Neuronal stem cell (in vitro differentiated cells): ENCODE measurements at regions not wholly inside any gene's neighbourhood (a gene's known extent, or its start where the extent isn't known, plus 50 kb on each side); places are given as distances from the start of the nearest gene placed in this dataset.
"Not testable (repeated sequence)": the region's sequence is repeated elsewhere in the genome, so short reads cannot be mapped to it uniquely, and the experiment has no call there.

ENCODE experiments used
- DNase-seq: peaks from one replicate; pipeline ENCODE4 v3.0.0-alpha.2; 2013; ENCODE audit warnings: low spot score
- H2AFZ ChIP-seq: one replicate; pipeline ENCODE4 v1.6.1; 2013; ENCODE audit warnings: mild to moderate bottlenecking, low read length, inconsistent platforms
- H2AK5ac ChIP-seq: 2 replicates; pipeline ENCODE4 v1.6.1; 2013; ENCODE audit warnings: low read depth, mild to moderate bottlenecking, inconsistent platforms, low read length, moderate library complexity, mixed read lengths
- H2BK120ac ChIP-seq: 2 replicates; pipeline ENCODE4 v1.6.1; 2013; ENCODE audit warnings: low read depth, mild to moderate bottlenecking, inconsistent platforms, low read length, moderate library complexity, mixed read lengths
- H2BK12ac ChIP-seq: one replicate; pipeline ENCODE4 v1.6.1; 2013; ENCODE audit warnings: low read length, inconsistent platforms
- H2BK15ac ChIP-seq: 2 replicates; pipeline ENCODE4 v1.6.1; 2013; ENCODE audit warnings: mild to moderate bottlenecking, low read length, inconsistent platforms, mixed read lengths
- H2BK5ac ChIP-seq: one replicate; pipeline ENCODE4 v1.6.1; 2013; ENCODE audit warnings: inconsistent platforms, mild to moderate bottlenecking, low read length, moderate library complexity
- H3K14ac ChIP-seq: one replicate; pipeline ENCODE4 v1.6.1; 2013; ENCODE audit warnings: low read length, inconsistent platforms
- H3K18ac ChIP-seq: 2 replicates; pipeline ENCODE4 v1.6.1; 2013; ENCODE audit warnings: low read length, inconsistent platforms
- H3K23ac ChIP-seq: 2 replicates; pipeline ENCODE4 v1.6.1; 2013; ENCODE audit warnings: low read depth, mild to moderate bottlenecking, mixed read lengths, low read length, inconsistent platforms; ENCODE audit not compliant: poor library complexity
- H3K27ac ChIP-seq: replicated peaks from 3 replicates; pipeline ENCODE4 v1.5.1; 2013; ENCODE audit warnings: low read length, inconsistent platforms
- H3K27me3 ChIP-seq, 3 experiments: 2 replicates each; pipeline ENCODE4 v1.6.1; 2013; ENCODE audit warnings: low read length in 3 of 3, mild to moderate bottlenecking in 2 of 3, inconsistent platforms in 1 of 3, low read depth in 1 of 3, mixed read lengths in 1 of 3, moderate library complexity in 1 of 3; ENCODE audit not compliant: control insufficient read depth in 3 of 3, insufficient read depth in 3 of 3
- H3K36me3 ChIP-seq, 2 donors: replicated peaks in 1 of 2; 2 replicates each; pipeline ENCODE4 v1.6.1; 2013; ENCODE audit warnings: low read length in 2 of 2; ENCODE audit not compliant: control insufficient read depth in 2 of 2, insufficient read depth in 2 of 2
- H3K4ac ChIP-seq: 2 replicates; pipeline ENCODE4 v1.6.1; 2013; ENCODE audit warnings: inconsistent platforms, mild to moderate bottlenecking, low read length, moderate library complexity
- H3K4me1 ChIP-seq, 2 donors: 1 replicate in 1 of 2; 2 replicates in 1 of 2; pipeline ENCODE4 v1.6.1; 2013; ENCODE audit warnings: low read length in 2 of 2, low read depth in 1 of 2; ENCODE audit not compliant: control insufficient read depth in 2 of 2, insufficient read depth in 1 of 2
- H3K4me2 ChIP-seq: one replicate; pipeline ENCODE4 v1.6.1; 2013; ENCODE audit warnings: mild to moderate bottlenecking, low read length, inconsistent platforms; ENCODE audit not compliant: insufficient read depth, poor library complexity, severe bottlenecking
- H3K4me3 ChIP-seq, 2 donors: 2 replicates each; pipeline ENCODE4 v1.5.1; 2013; ENCODE audit warnings: low read length in 2 of 2, mild to moderate bottlenecking in 2 of 2, inconsistent platforms in 1 of 2, moderate library complexity in 1 of 2
- H3K79me1 ChIP-seq: one replicate; pipeline ENCODE4 v1.6.1; 2013; ENCODE audit warnings: low read depth, mild to moderate bottlenecking, inconsistent platforms, low read length, moderate library complexity
- H3K9ac ChIP-seq: one replicate; pipeline ENCODE4 v1.6.1; 2013; ENCODE audit warnings: mild to moderate bottlenecking, low read depth, low read length, inconsistent platforms; ENCODE audit not compliant: poor library complexity
- H3K9me3 ChIP-seq, 2 donors: replicated peaks in 1 of 2; 2 replicates each; pipeline versions ENCODE3 to v1.6.1; 2013; ENCODE audit warnings: low read length in 2 of 2, mild to moderate bottlenecking in 2 of 2, inconsistent platforms in 1 of 2, low read depth in 1 of 2, mixed read lengths in 1 of 2, moderate library complexity in 1 of 2; ENCODE audit not compliant: control insufficient read depth in 2 of 2, insufficient read depth in 1 of 2
- H4K8ac ChIP-seq: one replicate; pipeline ENCODE4 v1.6.1; 2013; ENCODE audit warnings: low read depth, mild to moderate bottlenecking, inconsistent platforms, low read length, moderate library complexity
- H4K91ac ChIP-seq: one replicate; pipeline ENCODE4 v1.6.1; 2013; ENCODE audit warnings: low read length, low read depth, mild to moderate bottlenecking, inconsistent platforms; ENCODE audit not compliant: poor library complexity
- WGBS, 2 donors: extraction: QIAGEN DNeasy Blood & Tissue Kit; methylation state at CpG; one replicate each; pipeline ENCODE4 v1.1.7; 2013; ENCODE audit warnings: missing lambda C conversion rate in 2 of 2, mixed read lengths in 1 of 2; ENCODE audit not compliant: insufficient read length in 2 of 2, insufficient replicate concordance in 1 of 2; ENCODE audit errors: extremely low coverage in 2 of 2; 5-methylcytosine and 5-hydroxymethylcytosine counted together

DNA sequence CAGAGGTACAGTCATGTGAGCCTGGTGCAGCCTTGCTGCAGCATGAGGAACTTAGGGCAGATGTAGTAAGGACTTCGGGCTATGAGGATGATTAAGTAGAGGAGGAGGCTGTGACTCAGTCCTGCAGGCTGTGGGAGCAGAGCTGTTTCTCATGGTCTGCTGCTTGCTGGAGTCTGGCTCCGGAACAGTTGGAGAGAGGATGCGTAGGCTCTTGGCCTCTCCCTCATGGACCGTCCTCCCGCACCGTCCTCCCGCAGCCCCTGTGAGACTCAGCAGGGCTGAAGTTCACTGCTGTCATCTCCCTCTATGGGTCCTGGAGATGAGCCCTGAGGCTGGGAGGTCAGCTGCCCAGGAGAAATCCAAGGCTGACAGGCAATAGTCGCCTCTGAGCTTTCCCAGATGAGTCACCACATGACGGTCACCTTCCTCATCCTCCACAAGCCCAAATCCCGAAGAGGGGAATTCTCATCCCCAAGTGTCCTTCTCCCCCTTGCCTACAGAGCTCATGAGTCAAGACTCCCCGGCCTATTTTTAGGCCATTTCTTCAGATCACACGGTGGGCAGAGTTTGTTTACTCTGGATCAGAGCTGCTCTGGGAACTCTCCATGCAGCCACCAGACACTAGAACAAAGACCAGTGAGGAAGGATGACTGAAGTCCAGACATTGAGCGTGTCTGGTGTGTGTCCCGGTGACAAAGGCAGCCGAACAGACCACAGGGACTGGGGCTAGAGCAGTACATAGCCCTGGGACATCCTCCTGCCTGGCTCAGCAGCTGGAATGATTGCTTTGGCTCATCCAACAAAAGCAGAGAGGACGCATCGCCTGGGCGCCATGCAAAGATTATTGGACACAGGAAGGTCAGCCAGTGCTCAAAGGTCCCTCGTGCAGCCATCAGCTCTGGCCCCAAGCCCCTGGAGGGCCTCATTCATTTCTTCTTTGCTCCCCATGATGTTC, 134.5 kb downstream of the NPIPB11 start:
- H3K36me3 ChIP-seq, H3K18ac ChIP-seq, H3K9ac ChIP-seq, H3K79me1 ChIP-seq, H3K9me3 ChIP-seq, DNase-seq, H3K4me1 ChIP-seq, H2BK5ac ChIP-seq, H2BK15ac ChIP-seq, H3K27me3 ChIP-seq, H2AFZ ChIP-seq, H3K4me2 ChIP-seq, H3K27ac ChIP-seq, H4K8ac ChIP-seq, H3K4ac ChIP-seq, H2BK120ac ChIP-seq, H3K23ac ChIP-seq, H2BK12ac ChIP-seq, H2AK5ac ChIP-seq, H4K91ac ChIP-seq, H3K14ac ChIP-seq, H3K4me3 ChIP-seq: not testable (repeated sequence)
- WGBS, 2 donors, result no CpG with 5 or more reads among the region's 19 CpGs

DNA sequence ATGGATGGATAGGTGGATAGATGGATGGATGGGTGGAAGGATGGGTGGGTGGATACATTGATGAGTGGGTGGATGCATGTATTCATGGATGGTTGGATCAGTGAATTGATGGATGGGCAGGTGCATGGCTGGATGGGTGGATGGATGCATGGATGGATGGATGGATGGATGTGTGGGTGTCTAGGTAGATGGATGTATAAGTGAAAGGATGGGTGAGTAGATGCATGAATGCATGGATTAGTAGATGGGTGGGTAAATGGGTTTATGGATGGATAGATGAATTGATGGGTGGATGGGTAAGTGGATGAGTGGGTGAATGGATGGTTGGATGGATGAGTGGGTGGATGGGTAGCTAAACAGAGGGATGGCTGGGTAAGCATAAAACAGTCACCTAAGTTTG, 135.6 kb downstream of the NPIPB11 start:
- not testable (repeated sequence) for H3K23ac ChIP-seq, H2BK120ac ChIP-seq, H3K4me2 ChIP-seq, H2BK5ac ChIP-seq, H2BK12ac ChIP-seq, H3K79me1 ChIP-seq, DNase-seq, H3K4ac ChIP-seq, H3K27ac ChIP-seq, H2AK5ac ChIP-seq, H3K4me1 ChIP-seq, H3K36me3 ChIP-seq, H4K8ac ChIP-seq, H3K18ac ChIP-seq, H3K14ac ChIP-seq, H3K27me3 ChIP-seq, H3K4me3 ChIP-seq, H2BK15ac ChIP-seq, H3K9ac ChIP-seq, H4K91ac ChIP-seq, H3K9me3 ChIP-seq, H2AFZ ChIP-seq

DNA sequence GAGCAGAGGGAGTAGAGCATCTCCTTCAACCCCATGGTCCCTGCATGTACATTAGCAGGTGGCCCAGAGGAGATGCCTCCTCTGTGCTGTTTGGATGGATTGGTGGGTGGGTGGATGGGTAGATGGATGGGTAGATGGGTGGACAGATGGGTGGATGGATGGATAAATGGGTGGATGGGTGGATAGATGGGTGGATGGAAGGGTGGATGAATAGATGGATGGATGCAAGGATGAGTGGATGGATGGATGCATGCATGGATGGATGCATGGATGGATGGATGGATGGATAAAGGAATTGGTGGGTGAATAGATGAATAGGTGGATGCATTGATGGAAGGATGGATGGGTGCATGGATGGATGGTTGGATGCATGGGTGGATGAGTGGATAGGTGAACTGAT, 136.5 kb downstream of the NPIPB11 start:
- H2BK15ac ChIP-seq, H2BK5ac ChIP-seq, H3K14ac ChIP-seq, H3K27ac ChIP-seq, H3K79me1 ChIP-seq, H3K23ac ChIP-seq, H4K91ac ChIP-seq, H3K4me2 ChIP-seq, H3K9me3 ChIP-seq, H3K18ac ChIP-seq, H3K4ac ChIP-seq, H3K4me3 ChIP-seq, H3K9ac ChIP-seq, DNase-seq, H2AFZ ChIP-seq, H2AK5ac ChIP-seq, H2BK12ac ChIP-seq, H4K8ac ChIP-seq, H3K4me1 ChIP-seq, H3K27me3 ChIP-seq, H2BK120ac ChIP-seq, H3K36me3 ChIP-seq: not testable (repeated sequence)

DNA sequence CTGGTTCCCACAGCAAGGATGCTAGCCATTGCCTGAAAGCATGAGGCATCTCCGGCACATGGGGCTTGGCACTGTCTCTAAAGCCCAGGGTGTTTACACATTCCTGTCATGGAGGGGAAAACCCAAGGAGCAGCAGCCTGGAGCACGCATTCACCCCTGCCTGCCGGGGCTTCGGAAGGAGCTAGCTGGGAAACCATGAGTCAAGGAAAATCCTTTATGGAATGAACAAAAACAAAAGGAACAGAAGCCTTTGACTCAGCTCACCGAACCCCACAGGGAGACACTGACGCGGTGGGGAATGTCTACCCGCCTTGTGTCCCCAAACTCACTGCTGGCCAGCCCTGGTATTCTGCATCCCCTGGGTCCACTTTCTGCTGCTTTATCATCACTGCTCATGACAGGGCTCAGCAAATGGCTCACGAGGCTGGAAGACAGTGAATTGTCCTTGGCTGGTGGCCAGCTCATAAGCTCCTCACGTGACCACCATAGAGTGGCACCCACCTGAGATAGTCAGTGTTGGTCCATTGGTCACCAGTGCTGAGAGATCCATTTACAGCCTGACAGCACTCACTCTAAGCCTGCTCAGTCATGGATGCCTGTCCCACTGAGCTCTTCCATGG, 137.2 kb downstream of the NPIPB11 start:
- H2AK5ac ChIP-seq, H3K36me3 ChIP-seq, H2AFZ ChIP-seq, H3K4me2 ChIP-seq, DNase-seq, H3K9ac ChIP-seq, H2BK5ac ChIP-seq, H3K79me1 ChIP-seq, H2BK120ac ChIP-seq, H3K27ac ChIP-seq, H2BK15ac ChIP-seq, H3K4me1 ChIP-seq, H4K91ac ChIP-seq, H2BK12ac ChIP-seq, H3K4ac ChIP-seq, H4K8ac ChIP-seq, H3K27me3 ChIP-seq, H3K14ac ChIP-seq, H3K4me3 ChIP-seq, H3K9me3 ChIP-seq: not testable (repeated sequence)
- peak overlapping the region; percentile 64 for H3K18ac ChIP-seq
- no CpG with 5 or more reads among the region's 10 CpGs for WGBS, 2 donors
- H3K23ac ChIP-seq, result peak overlapping the region; percentile 17
